ENCODE measurements at regions not wholly inside any gene's neighbourhood (a gene's known extent, or its start where the extent isn't known, plus 50 kb on each side); places are given as distances from the start of the nearest gene placed in this dataset.
"Not testable (repeated sequence)": the region's sequence is repeated elsewhere in the genome, so short reads cannot be mapped to it uniquely, and the experiment has no call there.

DNA sequence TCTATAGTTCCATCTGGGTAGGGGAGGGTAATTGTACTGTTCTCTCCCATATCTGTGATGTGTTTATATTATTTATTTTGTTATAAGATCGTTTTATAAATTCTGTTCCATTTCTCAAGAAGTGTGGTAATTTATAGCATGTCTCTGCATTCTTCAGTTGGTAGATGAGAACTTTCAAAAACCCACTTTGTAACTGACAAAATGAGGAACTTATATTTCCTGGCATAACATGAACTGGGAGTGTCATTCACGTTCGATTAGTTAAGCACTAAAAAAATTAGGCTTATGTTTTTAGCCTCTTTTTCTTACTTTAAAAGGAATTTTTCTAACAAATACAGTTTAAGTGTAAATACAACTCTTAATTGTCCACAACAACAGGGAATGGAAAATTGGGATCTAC is 230.8 kb downstream of the CGGBP1 start:
- no peaks in the 10 kb centered on the region for H3K9me3 ChIP-seq (ENCODE audit: control insufficient read depth, low read length)
- H4K8ac ChIP-seq (ENCODE audit: low read length): no peak overlapping the region
- no peaks in the 10 kb centered on the region for H3K4me1 ChIP-seq (ENCODE audit: control insufficient read depth, insufficient read depth, low read depth, low read length)
- H3K14ac ChIP-seq (ENCODE audit: low read length in 2 of 2): no peak overlapping the region
- WGBS: no CpG with 5 or more reads among the region's 3 CpGs
- H3K23ac ChIP-seq (ENCODE audit: low read length in 2 of 2): no peak overlapping the region
- no peak overlapping the region for H2BK120ac ChIP-seq (ENCODE audit: low read depth, low read length)
- DNase-seq: no peak
- H3K4ac ChIP-seq (ENCODE audit: low read depth in 1 of 2, low read length in 2 of 2): no peak overlapping the region
- no peak overlapping the region for H4K91ac ChIP-seq (ENCODE audit: low read length)
- H2BK15ac ChIP-seq (ENCODE audit: low read depth, poor library complexity, severe bottlenecking): no peak overlapping the region
- H3K9ac ChIP-seq (ENCODE audit: low read length): no peak overlapping the region
- H3K36me3 ChIP-seq (ENCODE audit: control insufficient read depth in 1 of 2, insufficient read depth in 2 of 2, low read depth in 1 of 2, low read length in 2 of 2): no peaks in the 10 kb centered on the region
- H3K27me3 ChIP-seq (ENCODE audit: control insufficient read depth in 1 of 2, insufficient read depth in 1 of 2, low read length in 2 of 2): no peaks in the 10 kb centered on the region
- H2AFZ ChIP-seq (ENCODE audit: low read depth, low read length): no peak overlapping the region
- H2BK12ac ChIP-seq (ENCODE audit: low read length in 2 of 2): no peak overlapping the region
- no peak overlapping the region for H2BK5ac ChIP-seq (ENCODE audit: low read depth, low read length, poor library complexity, severe bottlenecking)
- H3K27ac ChIP-seq (ENCODE audit: low read length, poor library complexity, severe bottlenecking): no peak overlapping the region
- H3K4me3 ChIP-seq (ENCODE audit: insufficient read depth in 1 of 2, low read depth in 1 of 2, low read length in 2 of 2): no peak overlapping the region
- H3K18ac ChIP-seq (ENCODE audit: low read depth in 1 of 2, low read length in 2 of 2): no peak overlapping the region
- H3K79me1 ChIP-seq (replicated peaks; ENCODE audit: low read length, poor library complexity, severe bottlenecking): no peaks in the 10 kb centered on the region
- no peak overlapping the region for H3K4me2 ChIP-seq (ENCODE audit: low read length, poor library complexity, severe bottlenecking)
- no peak overlapping the region for H2AK5ac ChIP-seq (ENCODE audit: low read length, severe bottlenecking)

DNA sequence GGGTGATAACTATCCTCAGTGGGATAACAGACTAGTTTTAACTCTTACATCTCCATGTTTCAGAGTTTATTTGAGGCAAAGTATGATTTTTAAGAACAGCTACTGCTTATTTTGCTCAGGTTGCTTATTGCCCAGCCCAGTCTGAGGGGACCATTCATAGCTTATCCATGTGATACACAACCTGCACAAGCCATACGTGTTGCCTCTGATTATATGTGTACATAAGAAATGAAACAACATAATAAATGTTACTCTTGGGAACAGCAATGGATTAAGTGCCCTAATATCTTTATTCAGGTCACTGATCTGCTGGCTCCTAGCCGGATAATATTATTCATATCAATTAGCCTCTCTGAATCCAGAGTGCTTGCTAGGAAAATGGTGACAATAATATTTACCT is 236.2 kb downstream of the CGGBP1 start:
- H2BK15ac ChIP-seq (ENCODE audit: low read depth, poor library complexity, severe bottlenecking): no peak overlapping the region
- no peak overlapping the region for H4K91ac ChIP-seq (ENCODE audit: low read length)
- no peaks in the 10 kb centered on the region for H3K4me1 ChIP-seq (ENCODE audit: control insufficient read depth, insufficient read depth, low read depth, low read length)
- no peaks in the 10 kb centered on the region for H3K27me3 ChIP-seq (ENCODE audit: control insufficient read depth in 1 of 2, insufficient read depth in 1 of 2, low read length in 2 of 2)
- H3K79me1 ChIP-seq (replicated peaks; ENCODE audit: low read length, poor library complexity, severe bottlenecking): no peaks in the 10 kb centered on the region
- no peak overlapping the region for H2AFZ ChIP-seq (ENCODE audit: low read depth, low read length)
- no peak overlapping the region for H3K9ac ChIP-seq (ENCODE audit: low read length)
- WGBS: no CpG with 5 or more reads among the region's 2 CpGs
- H3K36me3 ChIP-seq (ENCODE audit: control insufficient read depth in 1 of 2, insufficient read depth in 2 of 2, low read depth in 1 of 2, low read length in 2 of 2): no peaks in the 10 kb centered on the region
- H2BK12ac ChIP-seq (ENCODE audit: low read length in 2 of 2): no peak overlapping the region
- no peak overlapping the region for H2AK5ac ChIP-seq (ENCODE audit: low read length, severe bottlenecking)
- H3K4ac ChIP-seq (ENCODE audit: low read depth in 1 of 2, low read length in 2 of 2): no peak overlapping the region
- H2BK5ac ChIP-seq (ENCODE audit: low read depth, low read length, poor library complexity, severe bottlenecking): no peak overlapping the region
- no peak overlapping the region for H3K4me2 ChIP-seq (ENCODE audit: low read length, poor library complexity, severe bottlenecking)
- H3K14ac ChIP-seq (ENCODE audit: low read length in 2 of 2): no peak overlapping the region
- no peaks in the 10 kb centered on the region for H3K9me3 ChIP-seq (ENCODE audit: control insufficient read depth, low read length)
- H3K18ac ChIP-seq (ENCODE audit: low read depth in 1 of 2, low read length in 2 of 2): no peak overlapping the region
- no peak overlapping the region for H4K8ac ChIP-seq (ENCODE audit: low read length)
- no peak overlapping the region for H2BK120ac ChIP-seq (ENCODE audit: low read depth, low read length)
- DNase-seq: no peak
- H3K4me3 ChIP-seq (ENCODE audit: insufficient read depth in 1 of 2, low read depth in 1 of 2, low read length in 2 of 2): no peak overlapping the region
- no peak overlapping the region for H3K27ac ChIP-seq (ENCODE audit: low read length, poor library complexity, severe bottlenecking)
- H3K23ac ChIP-seq (ENCODE audit: low read length in 2 of 2): no peak overlapping the region

DNA sequence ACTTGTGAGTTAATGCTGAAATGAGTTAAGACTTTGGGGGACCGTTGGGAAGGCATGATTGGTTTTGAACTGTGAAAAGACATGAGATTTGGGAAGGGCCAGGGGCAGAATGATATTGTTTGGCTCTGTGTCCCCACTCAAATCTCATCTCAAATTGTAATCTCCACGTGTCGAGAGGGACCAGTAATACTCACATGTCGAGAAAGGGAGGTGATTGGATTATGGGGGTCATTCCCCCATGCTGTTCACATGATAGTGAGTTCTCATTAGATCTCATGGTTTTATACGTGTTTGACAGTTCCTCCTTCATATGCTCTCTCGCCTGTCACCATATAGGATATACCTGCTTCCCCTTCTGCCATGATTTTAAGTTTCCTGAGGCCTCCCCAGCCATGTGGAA is 245.3 kb downstream of the CGGBP1 start:
- H4K91ac ChIP-seq (ENCODE audit: low read length); H3K9ac ChIP-seq (ENCODE audit: low read length); H3K4me1 ChIP-seq (ENCODE audit: control insufficient read depth, insufficient read depth, low read depth, low read length); H3K36me3 ChIP-seq (ENCODE audit: control insufficient read depth in 1 of 2, insufficient read depth in 2 of 2, low read depth in 1 of 2, low read length in 2 of 2); H3K18ac ChIP-seq (ENCODE audit: low read depth in 1 of 2, low read length in 2 of 2); H3K9me3 ChIP-seq (ENCODE audit: control insufficient read depth, low read length); H2BK12ac ChIP-seq (ENCODE audit: low read length in 2 of 2); H3K27ac ChIP-seq (ENCODE audit: low read length, poor library complexity, severe bottlenecking); H3K4me3 ChIP-seq (ENCODE audit: insufficient read depth in 1 of 2, low read depth in 1 of 2, low read length in 2 of 2); H3K4ac ChIP-seq (ENCODE audit: low read depth in 1 of 2, low read length in 2 of 2); H2BK120ac ChIP-seq (ENCODE audit: low read depth, low read length); H2BK5ac ChIP-seq (ENCODE audit: low read depth, low read length, poor library complexity, severe bottlenecking); H3K14ac ChIP-seq (ENCODE audit: low read length in 2 of 2); DNase-seq; H2BK15ac ChIP-seq (ENCODE audit: low read depth, poor library complexity, severe bottlenecking); H2AFZ ChIP-seq (ENCODE audit: low read depth, low read length); H3K27me3 ChIP-seq (ENCODE audit: control insufficient read depth in 1 of 2, insufficient read depth in 1 of 2, low read length in 2 of 2); H3K23ac ChIP-seq (ENCODE audit: low read length in 2 of 2); H3K79me1 ChIP-seq (replicated peaks; ENCODE audit: low read length, poor library complexity, severe bottlenecking); H4K8ac ChIP-seq (ENCODE audit: low read length); H2AK5ac ChIP-seq (ENCODE audit: low read length, severe bottlenecking); H3K4me2 ChIP-seq (ENCODE audit: low read length, poor library complexity, severe bottlenecking): not testable (repeated sequence)
- WGBS: 68% methylated on average over 5 of the region's 6 CpGs

DNA sequence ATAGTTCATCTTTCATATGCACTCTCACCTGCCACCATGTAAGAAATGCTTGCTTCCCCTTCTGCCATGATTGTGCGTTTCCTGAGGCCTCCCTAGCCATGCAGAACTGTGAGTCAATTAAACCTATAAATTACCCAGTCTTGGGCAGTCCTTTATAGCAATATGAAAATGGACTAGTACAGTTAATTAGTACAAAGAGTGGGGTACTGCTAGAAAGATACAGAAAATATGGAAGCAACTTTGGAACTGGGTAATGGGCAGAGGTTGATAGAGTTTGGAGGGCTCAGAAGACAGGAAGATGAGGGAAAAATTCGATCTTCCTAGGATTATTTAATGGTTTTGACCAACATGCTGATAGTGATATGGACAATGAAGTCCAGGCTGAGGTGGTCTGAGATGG is 246.9 kb downstream of the CGGBP1 start:
- no peak overlapping the region for H2AK5ac ChIP-seq (ENCODE audit: low read length, severe bottlenecking)
- H3K27me3 ChIP-seq (ENCODE audit: control insufficient read depth in 1 of 2, insufficient read depth in 1 of 2, low read length in 2 of 2): no peaks in the 10 kb centered on the region
- no peak overlapping the region for H2BK120ac ChIP-seq (ENCODE audit: low read depth, low read length)
- H3K4ac ChIP-seq (ENCODE audit: low read depth in 1 of 2, low read length in 2 of 2): no peak overlapping the region
- H3K9me3 ChIP-seq (ENCODE audit: control insufficient read depth, low read length): peaks cover 5% of the 10 kb centered on the region
- no peak overlapping the region for H2AFZ ChIP-seq (ENCODE audit: low read depth, low read length)
- H3K4me2 ChIP-seq (ENCODE audit: low read length, poor library complexity, severe bottlenecking): no peak overlapping the region
- no peak overlapping the region for H3K18ac ChIP-seq (ENCODE audit: low read depth in 1 of 2, low read length in 2 of 2)
- no peak overlapping the region for H2BK15ac ChIP-seq (ENCODE audit: low read depth, poor library complexity, severe bottlenecking)
- no peak overlapping the region for H3K14ac ChIP-seq (ENCODE audit: low read length in 2 of 2)
- no peak overlapping the region for H3K23ac ChIP-seq (ENCODE audit: low read length in 2 of 2)
- DNase-seq: no peak
- H2BK12ac ChIP-seq (ENCODE audit: low read length in 2 of 2): no peak overlapping the region
- H4K91ac ChIP-seq (ENCODE audit: low read length): no peak overlapping the region
- no peak overlapping the region for H3K4me3 ChIP-seq (ENCODE audit: insufficient read depth in 1 of 2, low read depth in 1 of 2, low read length in 2 of 2)
- 7% methylated on average over 1 of the region's 2 CpGs for WGBS
- no peak overlapping the region for H3K9ac ChIP-seq (ENCODE audit: low read length)
- H3K36me3 ChIP-seq (ENCODE audit: control insufficient read depth in 1 of 2, insufficient read depth in 2 of 2, low read depth in 1 of 2, low read length in 2 of 2): no peaks in the 10 kb centered on the region
- H3K27ac ChIP-seq (ENCODE audit: low read length, poor library complexity, severe bottlenecking): no peak overlapping the region
- no peaks in the 10 kb centered on the region for H3K79me1 ChIP-seq (replicated peaks; ENCODE audit: low read length, poor library complexity, severe bottlenecking)
- no peaks in the 10 kb centered on the region for H3K4me1 ChIP-seq (ENCODE audit: control insufficient read depth, insufficient read depth, low read depth, low read length)
- H2BK5ac ChIP-seq (ENCODE audit: low read depth, low read length, poor library complexity, severe bottlenecking): no peak overlapping the region
- no peak overlapping the region for H4K8ac ChIP-seq (ENCODE audit: low read length)
